WERI-Rb-1 (cell line): ENCODE measurements at regions not wholly inside any gene's neighbourhood (a gene's known extent, or its start where the extent isn't known, plus 50 kb on each side); places are given as distances from the start of the nearest gene placed in this dataset.
A peak's percentile ranks its signal among the peaks of the same experiment; 100 is the strongest.

ENCODE experiments used
- DNase-seq: peaks from one replicate; pipeline ENCODE4 v3.0.0-alpha.2; 2020
- H3K27ac ChIP-seq: fragments of 250-450 bp; sonication (Bioruptor Pico); 2 replicates; pipeline ENCODE4 v1.5.1; 2020; ENCODE audit warnings: mild to moderate bottlenecking, moderate library complexity
- H3K27me3 ChIP-seq: fragments of 250-450 bp; sonication (Bioruptor Pico); 2 replicates; pipeline ENCODE4 v1.5.1; 2021; ENCODE audit warnings: mild to moderate bottlenecking, low read depth, moderate library complexity; ENCODE audit not compliant: insufficient read depth, severe bottlenecking
- H3K36me3 ChIP-seq: fragments of 250-450 bp; sonication (Bioruptor Pico); 2 replicates; pipeline ENCODE4 v1.5.1; 2020; ENCODE audit warnings: mild to moderate bottlenecking, moderate library complexity
- H3K4me3 ChIP-seq: 2 replicates; pipeline ENCODE4 v1.5.1; 2011; ENCODE audit warnings: low read depth, mild to moderate bottlenecking, control low read depth, low read length
- H3K9me3 ChIP-seq: fragments of 250-450 bp; sonication (Bioruptor Pico); 2 replicates; pipeline ENCODE4 v1.5.1; 2021; ENCODE audit warnings: mild to moderate bottlenecking, moderate library complexity; ENCODE audit not compliant: severe bottlenecking
- TF ChIP-seq, protein P1 (sequence below): IDR thresholded peaks from 2 replicates; pipeline ENCODE4 v1.5.1; 2011; ENCODE audit warnings: low read depth, mild to moderate bottlenecking, control low read depth, inconsistent platforms, low read length

DNA sequence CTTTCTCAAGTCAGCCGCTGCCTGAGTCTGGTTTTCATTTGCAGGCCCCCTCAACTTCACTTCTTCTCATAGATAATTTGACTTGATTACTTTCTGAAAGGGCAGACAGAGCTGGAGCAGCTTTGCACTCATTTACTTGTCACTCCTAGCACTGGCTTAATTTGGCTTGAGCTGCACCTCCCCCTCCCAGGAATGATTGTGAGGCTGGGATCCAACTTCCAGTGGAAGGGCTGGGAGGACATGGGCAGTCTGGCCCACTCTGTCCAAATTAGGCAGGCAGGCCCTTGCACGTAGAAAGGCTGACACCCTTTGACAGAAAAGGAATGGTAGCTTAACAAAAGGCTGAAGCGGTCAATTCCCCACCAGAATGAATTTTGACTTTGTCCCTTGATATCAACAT, 453.9 kb downstream of the ETS1 start:
- Histone ChIP-seq H3K4me3 (no peak overlapping the region), H3K9me3 (peaks cover 12% of the 10 kb centered on the region), H3K27ac (no peak overlapping the region), H3K36me3 (no peaks in the 10 kb centered on the region), H3K27me3 (no peaks in the 10 kb centered on the region)
- TF ChIP-seq, protein P1, sequence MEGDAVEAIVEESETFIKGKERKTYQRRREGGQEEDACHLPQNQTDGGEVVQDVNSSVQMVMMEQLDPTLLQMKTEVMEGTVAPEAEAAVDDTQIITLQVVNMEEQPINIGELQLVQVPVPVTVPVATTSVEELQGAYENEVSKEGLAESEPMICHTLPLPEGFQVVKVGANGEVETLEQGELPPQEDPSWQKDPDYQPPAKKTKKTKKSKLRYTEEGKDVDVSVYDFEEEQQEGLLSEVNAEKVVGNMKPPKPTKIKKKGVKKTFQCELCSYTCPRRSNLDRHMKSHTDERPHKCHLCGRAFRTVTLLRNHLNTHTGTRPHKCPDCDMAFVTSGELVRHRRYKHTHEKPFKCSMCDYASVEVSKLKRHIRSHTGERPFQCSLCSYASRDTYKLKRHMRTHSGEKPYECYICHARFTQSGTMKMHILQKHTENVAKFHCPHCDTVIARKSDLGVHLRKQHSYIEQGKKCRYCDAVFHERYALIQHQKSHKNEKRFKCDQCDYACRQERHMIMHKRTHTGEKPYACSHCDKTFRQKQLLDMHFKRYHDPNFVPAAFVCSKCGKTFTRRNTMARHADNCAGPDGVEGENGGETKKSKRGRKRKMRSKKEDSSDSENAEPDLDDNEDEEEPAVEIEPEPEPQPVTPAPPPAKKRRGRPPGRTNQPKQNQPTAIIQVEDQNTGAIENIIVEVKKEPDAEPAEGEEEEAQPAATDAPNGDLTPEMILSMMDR = no peak
- DNase-seq = peak; percentile 61

DNA sequence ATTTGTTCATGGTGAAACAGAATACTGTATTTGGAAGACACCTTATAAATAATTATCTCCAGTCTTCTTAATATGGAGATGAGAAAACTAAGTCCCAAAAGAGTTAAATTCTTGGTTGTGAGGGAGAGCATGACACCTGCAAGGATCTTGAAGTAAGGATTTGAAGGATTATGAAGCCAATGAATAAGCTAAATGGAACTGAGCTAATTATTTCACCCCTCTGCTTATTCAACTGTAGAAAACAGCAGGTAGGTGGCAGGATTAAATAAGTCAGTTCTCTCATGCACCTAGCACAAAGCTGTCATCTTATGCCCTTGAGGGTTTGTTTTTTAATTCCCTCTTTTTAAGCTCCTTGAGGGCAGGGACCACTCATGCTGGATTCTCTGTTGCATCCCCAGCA, 457.3 kb downstream of the ETS1 start:
- TF ChIP-seq, protein P1 = no peak
- Histone ChIP-seq H3K4me3 (no peak overlapping the region), H3K36me3 (no peaks in the 10 kb centered on the region), H3K9me3 (peaks cover 12% of the 10 kb centered on the region), H3K27ac (no peak overlapping the region), H3K27me3 (no peaks in the 10 kb centered on the region)
- DNase-seq = peak; percentile 11

- Histone ChIP-seq H3K4me3 (no peak overlapping the region), H3K36me3 (no peaks in the 10 kb centered on the region), H3K27ac (no peak overlapping the region), H3K9me3 (peaks cover 5% of the 10 kb centered on the region), H3K27me3 (no peaks in the 10 kb centered on the region)
- DNase-seq = no peak
- TF ChIP-seq, protein P1 = no peak
Observed at GRCh38 chr11:128125723-128126122, 461.6 kb downstream of the ETS1 start.

DNA sequence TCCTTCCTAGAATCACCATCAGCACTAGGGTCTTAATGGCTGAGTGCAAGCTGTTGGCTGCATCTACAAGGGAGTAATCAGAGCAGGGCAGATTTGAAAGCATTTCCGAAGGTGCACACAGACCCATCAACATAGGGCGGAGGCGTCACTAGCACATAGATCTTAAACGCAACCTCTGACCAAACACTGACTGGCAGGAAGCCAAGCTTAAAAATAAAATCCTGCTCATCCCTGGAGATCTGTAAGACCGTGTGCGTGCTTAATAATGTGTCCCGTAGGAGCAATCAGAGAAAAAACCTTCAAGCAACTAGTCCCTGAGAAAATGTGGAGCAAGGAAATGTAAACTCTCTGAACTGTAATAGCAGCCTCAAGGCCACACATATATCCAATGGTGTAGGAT, 470.5 kb downstream of the ETS1 start:
- Histone ChIP-seq H3K36me3 (no peaks in the 10 kb centered on the region), H3K27me3 (no peaks in the 10 kb centered on the region)
- TF ChIP-seq, protein P1 = no peak

GRCh38 chr11:128116447-128116846, 470.9 kb downstream of the ETS1 start:
- Histone ChIP-seq H3K27me3 (no peaks in the 10 kb centered on the region), H3K4me3 (peak overlapping the region; percentile 33), H3K27ac (no peak overlapping the region), H3K9me3 (peaks cover 5% of the 10 kb centered on the region), H3K36me3 (no peaks in the 10 kb centered on the region)
- TF ChIP-seq, protein P1 = no peak
- no peak for DNase-seq

More for the DNA sequence above, 470.5 kb downstream of the ETS1 start:
- Histone ChIP-seq H3K27ac (peak overlapping the region; percentile 43), H3K4me3 (peak overlapping the region; percentile 33), H3K9me3 (peaks cover 5% of the 10 kb centered on the region)
- DNase-seq = peak; percentile 49

DNA sequence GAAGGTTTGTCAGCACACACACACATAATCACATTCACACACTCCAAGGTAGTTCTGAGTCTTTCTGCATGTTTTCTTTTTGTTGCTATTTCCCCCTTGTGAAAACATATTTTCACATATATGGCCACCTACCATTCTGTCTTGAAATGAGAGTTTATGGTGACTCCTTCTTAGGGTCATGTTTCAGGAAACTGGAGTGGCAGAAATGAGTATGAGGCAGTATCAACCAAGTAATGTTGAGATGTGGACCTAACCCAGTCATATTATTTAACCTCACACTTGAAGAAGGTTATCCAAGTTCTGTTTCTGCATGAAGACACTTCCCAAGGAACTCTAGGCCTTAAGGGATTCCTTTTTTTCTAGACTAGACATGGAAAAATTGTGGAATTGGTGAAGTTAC, 481.4 kb downstream of the ETS1 start:
- Histone ChIP-seq H3K4me3 (no peak overlapping the region), H3K36me3 (no peaks in the 10 kb centered on the region), H3K27ac (no peak overlapping the region), H3K27me3 (no peaks in the 10 kb centered on the region), H3K9me3 (no peaks in the 10 kb centered on the region)
- no peak for DNase-seq
- TF ChIP-seq, protein P1 = no peak
